ENCODE measurements at regions not wholly inside any gene's neighbourhood (a gene's known extent, or its start where the extent isn't known, plus 50 kb on each side); places are given as distances from the start of the nearest gene placed in this dataset.

DNA sequence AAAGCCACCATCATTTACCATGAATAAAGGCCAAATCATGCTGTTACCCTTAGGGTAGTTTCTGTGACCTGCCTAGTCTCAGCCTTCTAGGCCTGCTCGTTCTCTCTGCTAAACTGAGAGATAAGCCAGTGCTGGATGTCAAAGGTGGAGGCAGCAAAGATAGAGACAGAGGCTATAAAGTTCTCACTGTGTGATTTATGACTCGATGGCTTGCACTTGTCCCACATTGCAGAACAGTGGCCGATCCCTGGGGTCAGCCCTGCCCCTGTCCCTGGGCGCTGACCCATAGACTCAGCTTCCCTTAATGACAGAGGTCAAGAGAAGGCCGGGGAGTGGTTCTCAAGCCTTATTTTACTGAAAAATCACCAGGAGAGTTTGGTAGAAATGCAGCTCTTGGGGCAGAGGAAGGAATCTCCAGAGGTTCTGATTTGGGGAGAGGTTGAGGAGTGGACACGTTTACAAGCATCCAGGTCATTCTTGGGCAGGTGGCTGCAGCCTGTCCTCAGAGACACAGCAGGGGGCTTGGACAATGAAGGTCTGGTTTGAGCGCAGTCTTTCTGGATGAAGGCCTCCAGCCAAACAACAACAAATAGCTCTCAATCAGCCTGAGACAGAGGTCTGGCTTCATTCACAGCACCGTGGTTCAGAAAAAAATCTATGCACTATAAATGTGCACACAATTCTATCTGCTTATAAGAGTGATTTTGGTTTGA, 143.5 kb downstream of the ACKR3 start:
- in situ Hi-C loops (cut with HindIII; ENCODE audit: low sequenced_read_pairs): no loop called here

DNA sequence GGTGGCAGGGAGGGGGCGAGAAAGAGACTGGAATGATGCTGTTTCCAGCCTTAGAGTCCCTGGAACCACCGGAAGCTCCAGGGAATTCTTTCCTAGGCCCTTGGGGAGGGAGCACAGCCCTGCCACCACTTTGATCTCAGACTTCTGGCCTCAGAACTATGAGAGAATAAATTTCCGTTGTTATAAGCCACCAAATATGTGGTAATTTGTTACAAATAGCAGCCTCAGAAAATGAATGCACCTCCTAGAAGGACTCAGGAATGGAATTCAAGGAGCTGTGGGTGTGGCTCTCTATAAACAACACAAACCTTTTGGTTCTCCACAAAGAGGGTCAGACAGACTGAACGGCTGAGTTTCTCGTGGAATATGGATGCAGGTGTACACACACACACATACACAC, 144.5 kb downstream of the ACKR3 start:
- in situ Hi-C loops (cut with HindIII; ENCODE audit: low sequenced_read_pairs): no loop called here

DNA sequence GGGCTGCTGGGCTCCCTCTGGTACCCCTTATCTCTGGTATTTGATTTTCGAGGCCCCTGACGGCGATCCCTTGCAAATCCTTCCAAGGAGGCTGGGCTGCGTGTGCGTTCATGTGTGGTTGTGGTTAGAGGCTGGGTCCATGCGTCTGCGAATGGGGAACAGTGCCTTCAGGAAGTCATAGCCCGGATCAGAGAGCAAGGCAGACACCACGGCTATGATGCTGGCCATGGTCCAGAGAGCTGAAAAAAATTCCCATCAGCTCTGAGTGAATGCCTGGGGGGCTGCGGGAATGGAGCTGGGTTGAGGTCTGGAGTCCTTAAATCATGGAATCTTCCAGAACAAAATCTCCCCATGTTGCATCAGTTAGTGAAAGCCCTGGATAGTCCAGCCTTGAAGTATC, 145.5 kb downstream of the ACKR3 start:
- in situ Hi-C loops (cut with HindIII; ENCODE audit: low sequenced_read_pairs): no loop called here

DNA sequence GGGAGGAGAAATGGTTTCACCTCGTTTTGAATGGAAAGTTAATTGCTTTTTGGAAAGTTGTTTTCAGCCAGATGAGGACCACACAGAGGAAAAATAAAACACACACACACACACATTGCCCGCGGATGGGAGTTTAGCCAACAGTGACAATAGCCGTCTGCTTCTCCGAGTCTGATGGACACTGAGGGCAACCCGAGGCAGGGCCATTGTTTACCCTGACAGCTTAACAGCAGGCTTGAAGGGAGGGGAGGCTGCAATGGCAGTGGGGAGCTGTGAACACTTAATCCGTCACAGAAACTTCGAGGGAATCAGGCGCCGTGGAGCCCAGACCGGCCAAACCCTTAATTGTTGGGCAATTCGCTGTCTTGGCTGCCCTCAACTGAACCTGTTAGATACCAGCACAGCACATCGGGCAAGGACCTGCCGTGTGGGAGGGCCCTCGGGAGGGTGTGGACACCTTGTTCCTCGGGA, 145.9 kb downstream of the ACKR3 start:
- in situ Hi-C loops (cut with HindIII; ENCODE audit: low sequenced_read_pairs): no loop called here

DNA sequence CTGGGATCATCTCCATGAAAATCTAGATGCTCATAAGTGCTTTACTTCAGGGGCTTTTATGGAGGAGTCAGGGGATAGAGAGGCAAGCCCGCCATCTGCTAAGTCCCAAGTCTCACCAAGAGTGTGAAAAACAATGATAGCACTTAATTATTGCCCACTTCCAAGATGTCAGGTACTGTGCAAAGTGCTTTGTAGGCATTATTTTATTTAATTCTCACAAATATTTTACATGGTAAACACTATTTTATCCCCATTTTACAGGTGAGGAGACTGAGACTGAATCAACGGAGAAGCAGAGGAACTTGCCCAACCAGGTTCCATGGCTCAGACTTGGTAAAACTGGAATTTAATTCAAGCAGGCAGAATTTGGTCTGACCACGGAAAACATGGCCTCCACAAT, 147.5 kb downstream of the ACKR3 start:
- in situ Hi-C loops (cut with HindIII; ENCODE audit: low sequenced_read_pairs): no loop called here

DNA sequence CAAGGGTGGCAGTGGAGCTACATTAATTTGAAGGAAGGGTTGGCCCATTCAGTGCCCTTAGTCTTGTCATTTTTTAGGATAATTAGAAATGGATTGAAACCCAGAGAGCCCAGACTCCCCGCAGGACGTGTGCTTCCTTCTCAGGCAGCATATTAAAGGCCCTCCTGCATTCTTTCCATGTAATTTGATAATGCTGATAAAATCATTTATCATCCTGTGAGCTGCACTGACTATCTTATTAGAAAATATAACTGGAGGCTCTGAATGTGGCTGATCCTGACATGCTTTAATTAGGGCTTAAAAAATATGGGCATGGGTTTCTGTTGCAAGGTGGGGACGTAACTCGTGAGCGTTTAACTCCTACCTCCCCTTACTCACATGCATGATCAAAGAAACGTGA, 148.1 kb downstream of the ACKR3 start:
- in situ Hi-C loops (cut with HindIII; ENCODE audit: low sequenced_read_pairs): no loop called here

DNA sequence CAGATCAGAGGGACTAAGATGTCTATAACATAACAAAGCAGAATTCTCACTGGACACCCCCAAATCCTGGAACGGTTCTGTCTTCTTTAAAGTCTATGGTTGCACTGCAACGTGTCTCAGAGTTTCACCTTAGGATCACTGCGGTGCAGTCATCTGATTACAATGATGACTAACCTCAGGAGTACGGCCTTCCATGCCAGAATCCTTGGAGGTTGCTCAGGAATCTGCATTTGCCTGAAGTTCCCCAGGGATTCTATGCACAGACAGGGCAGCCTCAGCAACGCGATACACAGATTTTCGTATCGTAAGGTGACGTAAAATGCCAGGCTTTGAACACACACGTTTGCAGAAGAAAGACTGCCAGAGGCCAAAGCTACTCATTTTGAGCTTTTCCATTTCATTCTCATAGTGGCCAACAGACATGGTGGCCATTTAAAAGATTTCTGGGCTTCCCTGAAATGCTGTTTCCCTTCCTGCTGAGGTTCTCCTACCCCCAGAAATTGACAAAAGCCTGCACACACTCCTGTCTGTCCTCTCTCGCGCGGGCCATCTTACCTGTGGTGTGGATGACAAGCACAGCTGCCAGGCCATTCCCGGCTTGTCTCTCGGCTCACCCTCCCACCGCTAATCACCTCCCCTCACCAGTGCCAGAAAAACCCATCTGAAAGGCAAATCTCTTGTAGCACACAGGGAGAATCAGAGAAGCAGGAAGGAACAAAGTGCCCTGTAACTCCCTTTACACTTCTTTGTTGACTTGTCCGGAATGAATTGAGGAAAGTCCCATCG, 148.8 kb downstream of the ACKR3 start:
- in situ Hi-C loops (cut with HindIII; ENCODE audit: low sequenced_read_pairs): no loop called here

DNA sequence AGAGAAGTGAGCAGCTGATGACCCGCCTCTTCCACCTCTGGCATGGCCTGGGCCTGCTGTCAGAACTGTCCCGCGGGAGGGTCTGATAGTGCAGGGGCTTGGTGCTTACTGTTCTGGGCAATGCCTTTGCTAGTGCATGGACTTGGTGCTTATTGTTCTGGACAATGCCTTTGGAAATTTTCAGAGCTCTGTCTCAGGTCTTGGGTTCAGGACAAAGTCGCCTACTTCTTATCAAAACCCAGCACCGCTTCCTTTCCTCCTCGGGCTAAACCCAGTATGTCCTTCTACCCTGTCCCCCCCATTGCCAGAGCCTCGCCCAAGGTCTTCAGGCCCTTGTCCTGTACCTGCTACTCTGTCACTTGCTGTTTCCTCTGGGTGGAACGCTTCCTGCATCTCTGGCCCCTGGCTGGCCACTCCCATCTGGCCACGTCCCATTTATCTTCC, 149.6 kb downstream of the ACKR3 start:
- in situ Hi-C loops (cut with HindIII; ENCODE audit: low sequenced_read_pairs): no loop called here

DNA sequence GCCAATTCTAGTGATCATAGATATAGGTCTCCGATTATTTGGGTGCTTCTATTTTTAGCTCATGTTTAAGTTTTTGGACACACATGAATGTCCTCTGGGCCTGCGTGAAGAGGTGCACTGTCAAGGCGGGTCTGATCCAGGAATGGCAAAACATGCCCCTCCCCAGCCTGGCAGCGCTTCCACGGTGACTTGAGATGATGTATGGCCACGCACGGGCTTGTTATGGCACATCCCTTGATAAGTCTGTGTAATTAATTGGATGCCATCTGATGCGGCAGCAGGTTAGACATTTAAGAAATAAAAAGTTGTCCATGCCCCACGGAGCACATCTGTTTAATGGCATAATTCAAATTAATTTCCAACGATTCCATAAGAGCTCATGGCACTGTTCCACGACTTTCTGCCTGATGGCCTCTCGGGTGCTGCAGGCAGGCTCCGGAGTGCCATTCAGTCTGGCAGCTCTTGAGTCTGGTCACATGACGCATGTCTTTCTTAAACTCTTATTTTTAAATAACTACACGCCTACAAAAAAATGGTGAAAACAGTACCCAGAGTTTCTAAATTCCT, 151.4 kb downstream of the ACKR3 start:
- in situ Hi-C loops (cut with HindIII; ENCODE audit: low sequenced_read_pairs): no loop called here

DNA sequence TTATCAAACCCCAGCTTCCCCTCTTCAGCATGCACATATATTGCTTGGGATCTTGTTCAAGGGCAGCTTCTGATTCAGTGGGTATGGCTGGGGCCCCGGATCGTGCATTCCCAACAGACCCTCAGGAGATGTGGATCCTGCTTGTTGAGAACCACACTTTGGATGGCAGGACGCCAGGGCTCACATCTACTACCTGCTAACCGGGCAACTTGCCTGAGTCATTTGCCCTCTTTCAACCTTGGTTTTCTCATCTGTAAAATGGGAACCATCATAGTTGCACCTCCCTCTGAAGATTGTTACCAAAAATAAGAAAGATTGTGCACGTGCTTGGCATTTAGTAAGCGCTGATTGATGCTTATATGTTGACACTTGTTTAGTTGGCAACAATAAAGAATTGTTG, 154.6 kb downstream of the ACKR3 start:
- in situ Hi-C loops (cut with HindIII; ENCODE audit: low sequenced_read_pairs): no loop called here

DNA sequence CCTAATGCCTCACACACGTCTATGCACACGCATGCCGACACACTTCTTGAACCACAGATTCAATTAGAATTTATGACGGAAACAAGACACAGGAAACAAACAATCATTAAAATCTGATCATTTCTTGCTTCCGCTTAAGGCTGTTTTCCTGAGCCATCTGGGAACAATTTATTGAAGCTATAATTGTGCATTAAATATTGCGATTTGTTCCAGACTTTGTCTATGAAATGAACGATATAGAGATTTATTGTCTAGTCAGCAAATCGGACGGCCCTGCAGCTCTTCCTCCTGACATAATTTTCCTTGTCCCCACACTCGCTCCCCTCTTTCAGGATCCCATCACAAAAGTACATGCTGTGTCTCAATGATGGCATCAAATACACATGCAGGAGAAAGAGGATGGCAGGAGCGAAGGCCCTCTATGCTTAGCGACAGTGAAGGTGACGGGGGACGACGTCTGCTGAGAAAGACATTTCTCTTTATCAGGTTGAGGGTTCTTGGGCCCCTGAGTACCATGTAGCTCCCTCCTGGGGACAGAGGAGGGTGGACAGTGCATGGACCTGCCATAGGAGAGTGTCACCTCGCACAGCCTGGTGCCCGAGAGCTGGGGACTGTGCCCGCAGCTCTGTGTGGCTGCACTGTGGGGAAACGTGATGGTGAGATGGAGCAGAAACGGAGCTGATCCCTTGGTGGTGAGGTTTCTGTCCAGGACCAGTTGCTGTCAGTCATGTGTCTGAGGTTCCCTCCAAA, 157.3 kb downstream of the ACKR3 start:
- in situ Hi-C loops (cut with HindIII; ENCODE audit: low sequenced_read_pairs): no loop called here

DNA sequence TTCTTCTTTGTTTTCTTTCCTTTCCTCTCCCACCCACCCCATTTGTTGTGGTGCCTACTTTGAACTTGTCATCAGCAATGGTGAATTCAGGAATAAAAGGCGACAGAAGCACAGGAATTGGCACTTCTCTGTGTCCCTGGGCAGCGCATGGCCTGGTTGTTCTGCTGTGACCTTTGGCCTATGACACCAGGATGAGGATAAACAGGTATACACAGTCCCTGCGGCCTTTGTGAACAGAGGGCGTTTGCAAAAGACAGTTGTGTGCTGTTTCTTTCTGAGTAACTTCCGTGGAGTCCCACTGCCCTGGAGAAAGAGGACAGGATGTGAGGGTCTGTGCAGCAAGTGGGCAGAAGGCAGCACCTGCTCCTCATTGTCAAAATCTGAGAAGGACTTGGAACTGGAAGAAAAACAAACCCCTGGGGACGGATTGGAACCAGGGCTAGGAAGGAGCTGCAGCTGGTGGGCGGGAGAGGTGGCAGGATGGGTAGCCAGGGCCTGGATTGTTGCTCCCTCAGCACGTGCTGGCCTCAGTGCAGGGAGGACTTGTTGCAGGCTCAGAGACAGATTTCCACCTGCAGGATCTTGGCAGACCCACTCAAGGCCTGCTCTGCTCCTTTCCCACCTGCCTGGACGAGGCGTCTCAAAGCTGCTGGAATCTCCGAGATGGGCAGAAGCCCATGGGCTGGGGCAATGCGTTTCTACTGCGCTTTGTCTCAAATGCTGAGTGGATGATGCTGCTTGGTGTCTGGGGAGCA, 159.5 kb downstream of the ACKR3 start:
- in situ Hi-C loops (cut with HindIII; ENCODE audit: low sequenced_read_pairs): no loop called here

DNA sequence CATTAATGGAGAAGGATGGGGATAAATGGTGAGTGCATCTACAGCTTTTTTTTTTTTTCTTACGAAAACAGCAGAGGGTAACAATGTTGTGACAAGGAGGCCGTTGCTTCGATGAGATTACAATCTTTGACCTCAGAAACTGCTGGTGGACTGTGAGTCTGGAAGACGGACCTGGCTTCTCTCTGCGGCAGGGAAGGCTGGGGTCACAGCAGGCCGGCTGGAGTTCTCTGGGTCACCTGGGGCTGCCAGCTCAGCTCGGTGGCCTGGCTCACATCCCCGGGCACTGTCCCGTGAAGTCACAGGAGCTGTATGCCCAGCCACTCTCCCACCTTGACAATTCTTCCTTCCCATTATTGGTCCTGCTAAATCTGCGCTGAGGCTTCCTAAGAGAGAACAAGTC, 160.8 kb downstream of the ACKR3 start:
- in situ Hi-C loops (cut with HindIII; ENCODE audit: low sequenced_read_pairs): no loop called here

DNA sequence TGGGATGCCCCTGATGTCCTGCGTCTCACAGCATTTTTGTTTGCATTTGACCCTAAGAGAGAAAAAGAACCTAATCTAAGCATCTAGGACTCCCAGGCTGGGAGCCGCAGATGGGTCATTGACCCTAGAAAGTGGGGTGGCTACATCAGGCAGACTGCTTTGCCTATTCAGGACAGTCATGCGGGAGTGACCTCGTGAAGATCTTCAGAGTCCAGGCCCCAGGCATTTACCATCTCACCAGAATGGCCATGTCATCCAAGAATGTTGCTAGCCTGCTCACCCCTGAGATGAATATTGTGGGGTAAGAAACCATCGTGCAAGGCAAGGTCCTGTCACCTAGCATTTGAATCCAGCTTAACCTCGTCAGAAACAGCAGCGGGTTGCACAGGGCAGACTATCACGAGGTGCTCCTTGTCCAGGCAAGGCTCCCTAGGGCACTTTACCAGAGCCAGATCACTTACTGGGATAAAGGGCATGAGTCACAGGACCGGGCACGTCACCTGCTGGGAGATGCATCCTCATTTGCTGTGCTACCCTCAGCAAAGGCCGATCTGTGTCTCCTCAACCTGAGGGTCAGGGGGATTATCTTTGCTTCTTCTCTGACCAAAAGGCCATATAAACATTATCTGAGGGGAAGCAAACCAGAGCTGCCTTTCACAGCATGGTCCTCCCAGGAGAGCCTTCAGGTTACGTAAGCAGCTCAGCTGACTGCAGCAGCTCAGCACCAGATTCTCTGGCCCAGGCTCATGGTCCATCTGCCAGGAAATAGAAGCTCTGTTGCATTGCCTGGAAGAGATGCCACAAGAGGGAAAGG, 162.3 kb downstream of the ACKR3 start:
- in situ Hi-C loops (cut with HindIII; ENCODE audit: low sequenced_read_pairs): no loop called here

DNA sequence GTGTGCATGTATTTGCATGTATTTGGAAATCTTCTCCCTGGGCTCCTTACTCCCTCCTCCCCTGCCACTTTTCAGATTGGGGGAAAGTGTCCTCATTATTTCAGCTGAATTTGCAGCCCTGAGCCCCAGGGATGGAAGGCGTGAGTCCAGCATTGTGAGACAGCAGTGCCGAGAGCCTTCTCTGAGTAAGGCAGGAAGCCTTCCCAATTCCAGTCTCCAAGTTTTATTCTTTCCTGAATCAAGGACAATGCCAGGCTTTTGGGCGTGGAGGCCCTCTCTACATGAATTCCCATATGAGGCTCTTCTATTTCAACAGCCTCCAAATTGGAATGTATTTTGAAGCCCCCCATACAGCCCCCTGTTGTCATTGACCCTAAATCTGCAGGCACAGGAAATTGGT, 163.5 kb downstream of the ACKR3 start:
- in situ Hi-C loops (cut with HindIII; ENCODE audit: low sequenced_read_pairs): no loop called here

DNA sequence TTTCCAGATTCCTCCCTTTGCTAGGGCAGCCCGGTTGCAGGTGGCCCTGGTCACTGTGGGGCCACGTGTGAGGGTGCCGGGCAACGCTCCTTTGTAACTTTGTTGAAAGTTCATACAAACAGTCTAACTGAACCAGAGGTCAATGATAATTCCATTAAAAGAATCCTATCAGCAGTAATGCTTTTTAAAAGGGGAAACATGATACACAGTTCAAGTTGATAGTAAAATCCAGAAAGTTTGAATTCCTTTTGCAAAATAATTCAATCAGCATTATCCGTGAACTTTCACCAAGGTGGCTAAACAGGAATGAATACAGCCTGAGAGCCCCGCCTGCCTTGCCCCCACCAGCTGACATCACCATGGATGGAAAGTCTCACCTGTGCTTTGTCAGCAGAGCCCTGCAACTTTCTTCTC, 166.2 kb downstream of the ACKR3 start:
- in situ Hi-C loops (cut with HindIII; ENCODE audit: low sequenced_read_pairs): no loop called here

DNA sequence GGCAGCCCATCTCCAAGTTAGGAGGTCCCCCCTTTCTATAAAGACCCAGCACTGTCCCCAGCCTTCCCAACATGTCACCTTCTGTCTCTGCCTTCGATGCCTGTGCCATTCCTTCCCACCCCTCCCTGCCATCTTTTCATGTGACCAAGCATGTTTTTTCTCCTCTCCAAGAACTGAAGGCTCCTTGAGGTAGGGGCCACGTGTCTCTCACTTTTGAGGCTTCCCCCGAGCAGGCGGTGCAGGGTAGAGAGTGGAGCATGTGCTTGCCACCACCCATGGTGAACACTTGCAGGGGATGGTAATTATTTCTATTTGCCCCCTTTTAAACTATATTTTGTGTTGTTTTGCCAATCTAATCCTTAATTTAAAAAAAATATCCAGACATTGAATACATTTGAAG, 168.4 kb downstream of the ACKR3 start:
- in situ Hi-C loops (cut with HindIII; ENCODE audit: low sequenced_read_pairs): no loop called here

DNA sequence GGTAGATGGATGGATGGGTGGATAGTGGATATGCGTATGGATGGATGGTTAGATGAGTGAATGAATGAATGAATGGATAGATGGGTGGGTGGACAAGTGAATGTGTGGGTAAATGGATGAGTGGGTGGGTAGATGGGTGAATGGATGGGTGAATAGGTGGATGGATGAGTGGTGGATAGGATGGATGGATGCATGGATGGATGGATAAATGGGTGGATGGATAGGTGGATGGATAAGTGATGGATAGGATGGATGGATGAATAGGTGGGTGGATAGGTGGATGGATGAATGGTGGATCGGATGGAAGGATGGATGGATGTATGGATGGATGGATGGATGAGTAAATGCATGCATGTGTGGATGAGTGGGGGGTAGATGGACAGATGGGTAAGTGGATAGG, 169.3 kb downstream of the ACKR3 start:
- in situ Hi-C loops (cut with HindIII; ENCODE audit: low sequenced_read_pairs): no loop called here

DNA sequence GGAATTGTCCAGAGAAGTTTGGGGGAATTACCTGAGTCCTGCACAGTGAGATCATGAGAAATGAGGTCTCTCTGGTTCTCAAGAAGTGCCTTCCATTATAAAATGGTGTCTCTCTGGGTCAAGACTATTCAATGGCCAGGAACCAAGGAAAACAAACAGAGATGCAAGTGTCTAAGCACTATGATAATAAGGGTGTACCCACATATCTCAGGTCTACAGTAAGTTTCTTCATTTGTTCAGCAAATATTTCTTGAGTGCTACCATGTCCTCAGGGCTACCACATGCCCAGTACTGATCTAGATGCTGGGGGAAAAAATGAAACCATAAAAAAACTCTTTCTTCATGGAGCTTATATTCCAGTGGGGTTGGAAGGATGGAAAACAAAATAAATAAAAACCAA, 170.0 kb downstream of the ACKR3 start:
- in situ Hi-C loops (cut with HindIII; ENCODE audit: low sequenced_read_pairs): no loop called here

DNA sequence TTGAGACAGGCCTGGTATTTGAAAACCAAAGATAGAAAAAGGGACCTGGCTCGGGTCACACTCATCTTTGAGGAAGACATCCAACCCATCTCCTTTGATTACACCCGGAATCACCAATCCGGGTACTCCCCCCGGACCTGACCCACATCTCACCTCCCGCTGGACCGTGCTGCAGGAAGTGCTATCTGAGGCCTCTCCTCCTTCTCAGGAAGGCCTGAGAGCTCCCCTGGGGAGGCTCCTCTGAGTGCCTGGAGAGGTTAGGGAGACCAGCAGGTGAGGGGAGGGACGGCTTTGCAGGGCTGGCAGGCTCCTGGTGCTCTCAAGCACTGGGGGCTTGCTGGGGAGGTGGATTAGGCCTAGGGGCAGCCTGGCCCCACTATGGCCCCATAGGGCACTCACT, 170.9 kb downstream of the ACKR3 start:
- in situ Hi-C loops (cut with HindIII; ENCODE audit: low sequenced_read_pairs): no loop called here
